KG1 (cell line): ENCODE measurements at regions not wholly inside any gene's neighbourhood (a gene's known extent, or its start where the extent isn't known, plus 50 kb on each side); places are given as distances from the start of the nearest gene placed in this dataset.

Experiments
- DNase-seq: peaks from one replicate; lab custom pipeline; 2025; lab: John Stamatoyannopoulos, UW

DNA sequence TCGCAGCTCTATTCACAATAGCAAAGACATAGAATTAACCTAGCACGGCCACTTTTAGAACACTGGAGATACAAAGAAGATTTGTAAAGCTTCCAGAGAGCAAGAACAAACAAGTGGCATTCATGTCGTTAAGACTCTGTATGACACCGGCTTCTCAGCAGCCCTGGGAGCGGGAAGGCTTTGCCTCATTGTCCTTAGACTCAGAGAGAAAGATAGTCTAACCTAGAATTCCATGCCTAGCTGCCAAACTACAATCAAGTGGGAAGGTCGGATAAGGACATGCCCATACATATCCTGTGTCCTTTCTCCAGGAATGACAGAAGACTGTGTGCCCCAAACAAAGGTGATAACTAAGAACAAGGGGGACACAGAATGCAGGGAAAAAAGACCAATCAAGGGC is 1038.3 kb downstream of the BCL11B start:
- DNase-seq, result no peak

DNA sequence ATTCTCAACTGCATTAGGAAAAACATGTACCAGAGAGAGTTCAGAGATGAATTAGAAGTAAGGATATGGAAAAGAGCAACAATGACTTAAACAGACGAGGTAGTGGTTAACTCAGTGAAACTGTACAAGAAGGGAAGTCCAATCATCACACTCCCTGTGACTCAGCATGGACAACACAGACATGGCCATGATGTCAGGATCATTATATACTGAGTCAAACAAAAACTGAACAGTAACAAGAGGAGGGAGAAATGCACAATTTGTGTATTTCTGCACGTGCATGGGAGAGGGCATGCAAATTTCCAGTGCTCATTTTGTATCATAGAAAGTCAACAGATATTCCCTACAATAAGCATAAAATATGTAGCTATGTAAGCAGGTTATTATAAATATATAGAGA is 1037.8 kb downstream of the BCL11B start:
- DNase-seq, result no peak

DNA sequence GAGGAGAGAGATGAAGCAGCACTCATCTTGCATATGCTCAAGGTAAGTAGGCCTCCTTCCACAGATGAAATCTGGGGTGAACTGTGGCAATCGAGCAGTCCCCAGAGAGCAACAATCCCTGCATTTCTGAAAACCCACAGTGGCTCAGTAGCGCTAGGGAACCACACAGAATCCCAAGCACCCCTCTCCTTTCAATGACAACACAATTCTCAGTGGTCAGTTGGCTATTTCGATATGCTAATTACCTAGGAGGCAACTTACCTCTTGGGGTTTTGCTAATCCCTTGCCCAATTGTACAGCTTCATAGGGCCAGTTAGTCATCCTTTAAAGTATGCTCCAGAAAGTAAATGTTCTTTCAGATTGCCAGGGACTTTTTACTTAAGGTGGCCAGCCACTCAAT is 1035.7 kb downstream of the BCL11B start:
- no peak for DNase-seq

DNA sequence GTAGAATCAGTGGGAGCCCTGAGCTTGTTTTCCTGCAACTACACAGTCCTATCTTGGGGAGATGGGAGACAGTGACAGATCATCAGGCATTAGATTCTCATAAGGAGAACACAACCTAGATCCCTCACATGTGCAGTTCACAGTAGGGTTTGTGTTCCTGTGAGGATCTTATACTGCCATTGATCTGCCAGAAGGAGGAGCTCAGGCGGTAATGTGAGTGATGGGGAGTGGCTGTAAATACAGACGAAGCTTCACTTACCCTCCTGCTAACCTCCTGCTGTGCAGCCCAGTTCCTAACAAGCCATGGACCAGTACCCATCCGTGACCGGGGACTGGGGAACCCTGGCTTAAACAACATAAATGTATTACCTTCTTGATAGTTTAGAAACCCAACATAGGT is 1034.1 kb downstream of the BCL11B start:
- no peak for DNase-seq

DNA sequence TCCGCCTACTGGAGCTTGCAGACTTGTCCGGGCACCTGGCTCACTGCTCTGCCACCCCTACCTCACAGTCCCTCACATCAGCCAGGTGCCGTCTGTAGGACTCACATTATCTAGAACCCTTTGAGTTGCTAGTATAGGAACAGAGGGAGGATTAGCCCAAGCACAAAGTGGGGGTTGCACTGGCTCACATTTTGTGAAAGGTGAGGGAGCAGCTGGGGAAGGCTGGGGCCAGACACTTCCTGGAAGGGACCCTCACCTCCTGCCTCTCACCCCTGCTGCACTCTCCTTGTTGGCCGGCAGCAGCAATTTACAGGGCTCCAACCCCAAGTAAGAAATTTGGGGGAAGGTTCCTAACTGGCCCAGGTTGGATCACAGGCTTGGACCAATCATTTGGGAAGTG is 1031.6 kb downstream of the BCL11B start:
- no peak for DNase-seq

DNA sequence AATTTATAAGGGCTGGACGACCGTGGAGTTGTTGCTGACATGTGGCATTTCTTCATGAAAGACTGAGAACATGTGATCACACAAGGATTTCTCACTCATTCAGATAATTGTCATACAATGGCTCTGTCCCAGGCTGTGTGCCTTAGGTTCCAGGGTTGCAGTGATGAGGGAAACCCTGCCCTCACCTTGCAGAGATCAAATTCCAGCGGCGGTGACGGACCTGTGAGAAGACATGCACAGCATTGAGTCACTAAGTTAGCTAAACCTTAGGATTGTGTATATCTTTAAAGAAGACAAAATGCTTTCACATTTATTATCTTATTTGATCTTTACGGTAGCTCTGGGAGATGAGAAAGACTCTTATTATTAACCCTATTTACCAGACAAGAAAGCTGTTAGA is 1029.1 kb downstream of the BCL11B start:
- DNase-seq, result no peak

DNA sequence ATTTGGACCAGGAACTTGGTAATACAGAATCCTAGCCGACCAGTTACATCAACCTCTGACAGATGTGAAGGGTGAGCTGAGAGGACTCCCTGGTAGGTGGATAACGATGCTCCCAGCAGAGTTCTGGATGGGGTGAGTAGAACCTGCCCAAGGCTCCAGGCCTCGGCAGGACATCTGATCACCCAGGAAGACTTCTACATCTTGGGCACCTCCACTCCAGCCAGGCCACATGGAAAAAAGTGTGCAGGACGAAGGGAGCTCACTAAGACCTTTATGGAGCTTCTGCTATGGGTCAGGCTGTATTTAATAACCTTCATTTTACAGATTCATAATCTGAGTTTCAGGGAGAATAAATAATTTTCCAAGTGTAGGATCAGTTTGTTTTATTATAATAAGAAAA is 1028.7 kb downstream of the BCL11B start:
- DNase-seq, result no peak

DNA sequence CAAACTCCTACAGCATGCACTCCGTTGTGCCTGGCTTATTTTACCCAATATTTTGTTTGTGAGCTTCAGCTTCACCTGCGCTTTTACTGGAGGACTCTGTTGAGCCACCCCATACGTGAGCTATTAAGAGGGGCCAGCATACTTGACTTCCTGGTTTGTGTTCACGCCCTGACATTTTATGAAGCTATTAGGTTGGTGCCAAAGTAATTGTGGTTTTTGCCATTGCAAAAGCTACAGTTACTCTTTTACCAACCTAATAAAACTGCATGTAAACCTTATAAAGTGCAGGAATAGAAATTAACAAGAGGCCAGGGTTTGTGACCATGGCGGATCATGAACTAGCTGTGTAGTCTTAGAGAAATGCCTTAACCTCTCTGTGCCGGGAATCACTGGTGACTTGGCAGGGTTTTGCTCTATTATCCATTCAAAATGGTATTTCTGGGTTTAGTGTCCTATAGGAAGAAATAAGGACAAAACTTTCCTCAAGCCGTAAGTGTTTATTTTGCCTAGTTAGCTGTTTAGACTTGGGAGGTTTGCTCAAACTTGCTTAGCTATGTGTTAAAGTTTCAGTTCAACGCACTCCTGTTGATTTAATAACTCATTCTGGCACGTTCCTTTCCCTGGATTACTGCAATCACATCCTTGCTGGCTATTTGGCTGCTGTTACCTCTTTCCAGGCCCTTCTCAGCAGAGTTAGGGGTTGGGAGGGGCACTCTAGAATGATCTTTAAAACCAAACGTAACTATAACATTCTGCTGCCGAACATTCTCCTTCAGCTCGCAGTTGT is 1027.6 kb downstream of the BCL11B start:
- no peak for DNase-seq

DNA sequence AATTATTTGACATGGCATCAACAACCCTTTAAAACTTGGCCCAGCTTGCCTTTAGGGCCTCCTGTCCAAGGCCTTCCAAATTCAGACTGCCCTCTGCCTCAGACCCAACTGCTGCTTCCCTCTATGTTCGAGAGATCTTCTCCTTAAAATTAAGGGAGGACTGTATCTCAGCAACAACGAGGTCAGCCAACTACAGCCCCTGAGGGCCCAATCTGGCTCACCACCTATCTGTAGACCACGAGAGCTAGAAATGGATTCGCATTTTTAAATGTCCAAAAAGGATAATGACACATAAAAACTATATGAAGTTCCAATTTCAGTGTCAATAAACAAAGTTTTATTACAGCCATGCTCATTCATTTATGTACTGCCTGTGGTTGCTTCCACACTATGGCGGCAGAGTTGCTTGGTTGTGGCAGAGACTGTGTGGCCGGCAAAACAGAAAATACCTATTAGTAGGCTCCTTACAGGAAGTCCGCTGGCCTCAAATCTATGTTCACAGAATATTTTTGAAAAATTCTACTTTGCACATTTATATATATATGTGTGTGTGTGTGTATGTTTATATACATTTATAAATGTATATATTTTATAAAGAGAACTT is 1026.9 kb downstream of the BCL11B start:
- no peak for DNase-seq

DNA sequence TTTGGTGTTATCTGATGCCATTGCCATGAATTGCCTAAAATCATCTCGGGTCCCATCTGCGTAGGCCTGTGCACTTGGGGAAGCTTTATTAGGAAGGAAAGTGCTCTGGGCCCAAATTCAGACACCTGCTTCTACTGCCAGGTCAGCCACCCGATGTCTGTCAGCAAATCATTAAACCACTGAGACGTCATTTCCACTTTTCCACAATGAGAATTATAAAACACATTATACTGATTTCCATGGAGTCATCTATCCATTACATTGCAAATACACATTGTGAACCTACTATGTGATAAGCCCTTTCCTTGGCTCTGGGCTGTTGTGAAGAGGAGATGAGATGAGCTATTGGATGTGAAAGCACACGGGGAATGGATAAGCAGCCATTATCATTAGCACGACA is 1022.9 kb downstream of the BCL11B start:
- no peak for DNase-seq

DNA sequence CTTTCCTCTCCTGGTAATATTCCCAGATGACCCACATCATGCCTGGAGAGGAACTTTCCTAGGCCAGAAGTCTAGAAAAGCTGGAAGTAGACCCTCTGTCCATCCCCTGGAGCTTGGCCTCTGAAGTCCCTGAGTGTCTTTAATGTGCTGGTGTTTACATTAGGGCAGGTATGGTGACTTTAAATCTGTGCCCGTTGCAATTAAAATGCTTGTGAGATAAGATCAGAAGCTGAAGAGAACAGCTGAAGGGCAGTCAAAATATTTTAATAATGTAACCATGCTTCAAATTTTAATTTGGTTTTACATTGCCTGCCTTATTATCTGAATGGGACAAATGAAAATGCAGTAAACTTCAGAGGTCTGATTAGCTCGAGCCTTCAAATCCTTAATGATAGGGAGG is 1022.5 kb downstream of the BCL11B start:
- no peak for DNase-seq

DNA sequence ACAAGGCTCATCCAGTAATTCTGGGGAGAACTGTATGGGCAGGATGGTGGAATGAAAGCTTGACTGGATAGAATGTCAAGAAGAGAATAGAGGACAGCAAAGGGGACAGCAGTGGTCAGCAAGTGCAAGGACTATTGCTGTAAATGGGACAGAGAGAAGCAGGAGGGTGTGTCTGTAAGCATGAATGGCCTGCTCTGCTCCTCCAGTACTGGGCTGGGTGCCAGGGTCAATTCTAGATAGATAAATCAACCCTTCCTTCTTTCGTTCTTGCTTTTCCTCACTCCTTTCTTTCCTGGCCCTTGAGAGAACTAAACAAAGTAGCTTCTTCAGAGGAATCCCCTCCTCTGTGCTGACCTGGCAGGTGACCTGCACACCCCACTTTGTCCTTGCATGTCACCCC is 1019.2 kb downstream of the BCL11B start:
- no peak for DNase-seq

DNA sequence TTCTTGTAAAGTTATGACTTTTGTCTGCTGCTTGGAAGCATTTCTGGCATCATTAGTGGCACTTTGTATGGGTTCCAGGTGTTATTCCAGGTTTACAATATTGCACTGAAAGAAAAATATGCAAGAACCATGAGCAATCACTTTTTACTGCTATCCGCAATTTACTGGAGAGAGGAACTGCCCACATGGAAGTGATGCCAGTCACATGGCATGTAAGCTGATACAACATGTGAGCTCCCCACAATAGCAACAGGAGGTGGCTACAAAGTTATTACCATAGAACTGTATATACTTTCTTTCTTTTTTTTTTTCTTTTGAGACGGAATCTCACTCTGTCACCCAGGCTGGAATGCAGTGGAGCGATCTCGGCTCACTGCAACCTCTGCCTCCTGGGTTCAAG is 1012.1 kb downstream of the BCL11B start:
- DNase-seq, result no peak

DNA sequence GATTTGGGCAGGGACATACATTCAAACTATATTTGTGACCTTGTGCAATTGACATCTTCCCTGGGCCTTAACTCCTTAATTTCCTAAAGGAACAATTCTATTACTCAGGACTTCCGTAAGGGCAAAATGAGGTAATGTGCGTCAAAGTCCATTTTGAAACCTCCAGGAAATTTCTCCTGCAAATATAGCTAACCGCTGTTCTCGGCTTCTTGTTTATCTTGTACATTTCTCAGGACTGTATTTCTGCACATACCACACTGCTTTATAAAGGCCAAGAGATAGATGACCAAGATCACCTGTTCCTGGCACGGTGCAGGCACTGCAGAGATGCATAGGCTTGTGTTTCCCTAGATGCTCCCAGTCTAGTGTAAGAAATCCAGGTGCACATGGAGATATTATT is 1009.4 kb downstream of the BCL11B start:
- DNase-seq, result no peak

DNA sequence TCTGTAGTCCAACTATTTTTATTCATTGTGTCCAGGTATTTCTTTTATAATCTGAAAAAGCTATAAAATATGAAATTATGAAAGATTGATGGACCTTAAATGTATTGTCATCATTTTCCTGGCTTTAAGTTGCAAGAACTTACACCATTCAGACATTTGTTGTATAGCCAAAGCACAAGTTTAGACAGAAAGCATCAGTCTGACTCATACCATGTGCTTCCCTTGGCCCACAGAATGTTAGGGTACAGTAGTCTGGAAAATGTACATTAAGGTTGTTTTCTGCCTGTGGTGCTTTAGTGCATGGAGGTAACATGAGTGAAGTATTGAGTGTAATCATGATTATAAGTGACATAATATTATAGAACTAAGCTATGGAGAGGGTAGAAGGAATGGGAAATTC is 1002.5 kb downstream of the BCL11B start:
- no peak for DNase-seq

DNA sequence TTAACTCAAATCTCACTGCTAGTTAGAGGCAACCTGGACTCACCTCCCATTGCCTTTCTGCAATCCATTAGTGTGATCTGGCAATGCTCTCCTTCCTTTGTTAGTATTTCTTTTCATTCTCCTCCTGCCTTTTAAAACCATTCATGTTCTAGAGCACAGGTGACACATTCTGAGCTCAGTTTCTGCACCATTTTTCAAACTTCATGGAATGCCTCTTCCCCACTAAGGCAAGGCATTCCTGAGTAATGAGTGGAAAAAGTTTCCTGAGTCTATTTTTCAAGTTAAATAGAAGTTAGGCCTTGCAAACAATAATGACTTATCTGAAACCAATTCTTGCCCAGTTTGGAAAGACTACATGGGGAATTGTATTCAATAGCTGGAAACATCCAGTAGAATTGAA is 1001.8 kb downstream of the BCL11B start:
- no peak for DNase-seq

DNA sequence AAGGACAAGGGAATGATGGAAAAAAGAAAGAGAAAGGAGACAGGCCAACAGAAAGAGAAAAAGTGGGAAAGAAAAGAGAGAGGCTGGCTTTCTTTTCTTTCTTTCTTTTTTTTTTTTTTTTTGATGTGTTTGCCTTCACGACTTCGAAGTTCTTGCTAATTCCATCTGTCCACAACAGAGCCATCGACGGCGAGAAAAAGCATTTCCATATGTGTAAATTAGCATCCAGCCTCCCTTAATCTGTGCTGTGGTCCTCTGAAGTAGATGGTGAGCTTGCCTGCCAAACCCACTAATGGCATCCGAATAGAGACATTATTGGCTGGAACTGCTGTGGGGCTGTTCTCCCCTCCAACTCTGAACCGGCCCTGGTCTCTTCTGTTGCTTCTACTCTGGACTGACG is 997.4 kb downstream of the BCL11B start:
- no peak for DNase-seq

DNA sequence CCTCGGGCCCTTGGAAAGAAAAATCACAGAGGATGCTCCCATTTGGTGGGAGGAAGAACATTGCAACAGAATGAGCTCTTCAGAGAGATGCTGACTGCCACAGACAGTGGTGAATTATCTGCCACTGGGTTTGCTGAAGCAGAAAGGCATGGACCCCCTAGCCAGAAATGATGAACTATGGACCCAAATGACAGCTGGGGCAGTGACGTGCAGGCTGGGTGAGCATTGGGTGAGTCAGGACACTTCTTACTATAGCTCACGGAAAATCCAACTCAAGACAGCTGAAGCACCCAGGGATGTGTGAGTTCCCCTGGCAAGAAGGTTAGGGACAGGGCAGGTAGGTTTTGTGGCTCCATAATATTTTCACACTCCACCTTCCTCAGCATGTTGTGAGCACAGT is 993.2 kb downstream of the BCL11B start:
- DNase-seq, result no peak

DNA sequence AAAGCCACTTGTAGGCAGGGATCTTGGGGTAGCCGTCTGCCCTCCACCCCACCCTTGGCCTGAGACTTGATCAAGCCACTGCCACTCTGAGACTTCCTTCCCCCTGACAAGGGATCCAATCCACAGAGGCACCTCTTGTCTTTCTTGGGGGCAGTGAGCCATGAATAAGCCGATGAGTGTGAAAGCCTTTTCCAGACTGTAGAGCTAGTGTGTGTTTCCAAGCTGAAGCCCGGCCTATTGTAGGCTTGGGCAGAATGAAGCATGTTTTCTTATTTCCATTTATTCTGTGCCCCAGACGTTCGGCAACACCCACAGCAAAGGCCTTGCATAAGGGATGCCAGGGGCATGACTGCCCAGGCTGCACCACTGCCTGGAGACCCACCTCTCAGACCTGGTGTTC is 991.6 kb downstream of the BCL11B start:
- DNase-seq, result no peak

DNA sequence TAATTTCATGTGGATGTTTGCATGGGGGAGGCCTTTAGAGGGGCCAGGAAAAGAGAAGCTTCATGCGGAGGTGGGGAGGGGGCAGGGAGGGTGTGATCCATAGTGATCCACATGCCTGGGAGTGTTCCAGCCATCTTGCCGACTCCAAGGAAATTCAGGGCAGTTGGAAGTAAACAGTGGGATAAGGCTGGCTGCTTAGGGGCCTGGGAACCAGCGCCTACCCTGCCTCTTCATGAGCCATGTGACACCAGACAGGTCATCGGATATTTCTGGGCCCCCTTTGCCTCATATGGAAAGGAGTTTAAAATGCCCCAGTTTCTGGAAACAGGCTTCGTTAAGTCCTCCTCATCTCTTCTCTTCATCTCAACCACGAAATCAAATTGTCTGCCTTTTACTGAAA is 983.2 kb downstream of the BCL11B start:
- no peak for DNase-seq

DNA sequence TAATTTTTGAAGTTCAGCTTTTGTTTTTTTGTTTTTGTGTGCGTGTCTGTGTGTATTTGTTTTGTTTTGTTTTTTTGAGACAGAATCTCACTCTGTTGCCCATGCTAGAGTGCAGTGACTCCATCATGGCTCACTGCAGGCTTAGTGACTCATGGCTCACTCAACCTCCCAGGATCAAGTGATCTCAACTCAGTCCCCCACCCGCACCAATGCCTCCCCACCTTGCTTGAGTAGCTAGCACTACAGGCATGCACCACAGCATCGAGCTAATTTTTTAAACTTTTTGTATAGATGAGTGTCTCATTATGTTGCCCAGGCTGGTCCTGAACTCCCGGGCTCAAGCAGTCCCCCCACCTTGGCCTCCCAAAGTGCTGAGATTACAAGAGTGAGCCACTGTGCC is 981.4 kb downstream of the BCL11B start:
- DNase-seq, result no peak

DNA sequence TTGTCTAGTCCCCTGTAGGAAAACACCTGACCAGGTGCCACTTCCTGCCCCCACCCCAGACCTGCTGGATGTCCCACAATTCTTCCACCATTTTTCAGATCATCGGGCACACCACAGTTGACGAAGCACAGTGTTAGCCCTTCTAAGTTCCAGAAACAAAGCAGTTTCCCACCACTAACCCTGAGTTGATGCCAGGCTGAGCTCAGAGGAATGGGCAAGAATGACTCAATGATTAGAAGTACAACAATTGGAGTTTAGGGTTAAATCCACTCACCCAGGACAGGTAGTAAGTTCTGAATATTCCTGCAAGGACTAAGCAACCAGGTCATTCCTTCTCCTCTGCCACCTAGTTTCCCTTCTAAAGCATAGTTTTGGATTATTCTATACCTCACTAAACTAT is 979.8 kb downstream of the BCL11B start:
- DNase-seq, result no peak

DNA sequence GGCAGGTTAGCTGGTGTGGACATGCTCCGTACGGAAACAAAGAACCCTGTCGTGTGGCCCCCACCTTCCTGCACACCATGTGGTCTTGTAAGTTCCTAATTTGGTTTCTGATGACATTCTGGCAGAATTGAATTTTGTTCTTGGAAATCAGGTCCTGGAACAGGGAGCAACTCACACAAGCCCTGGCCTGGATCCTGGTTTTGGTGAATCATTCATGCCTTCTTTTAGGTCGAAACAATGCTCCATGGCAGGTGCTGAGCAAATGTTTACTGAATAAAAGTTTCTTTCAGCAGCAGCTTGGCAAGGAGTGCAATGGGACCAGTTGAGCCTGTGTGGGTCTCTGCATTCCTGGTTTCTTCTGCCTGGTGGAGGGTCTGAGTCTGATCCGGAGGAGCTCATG is 978.4 kb downstream of the BCL11B start:
- no peak for DNase-seq

DNA sequence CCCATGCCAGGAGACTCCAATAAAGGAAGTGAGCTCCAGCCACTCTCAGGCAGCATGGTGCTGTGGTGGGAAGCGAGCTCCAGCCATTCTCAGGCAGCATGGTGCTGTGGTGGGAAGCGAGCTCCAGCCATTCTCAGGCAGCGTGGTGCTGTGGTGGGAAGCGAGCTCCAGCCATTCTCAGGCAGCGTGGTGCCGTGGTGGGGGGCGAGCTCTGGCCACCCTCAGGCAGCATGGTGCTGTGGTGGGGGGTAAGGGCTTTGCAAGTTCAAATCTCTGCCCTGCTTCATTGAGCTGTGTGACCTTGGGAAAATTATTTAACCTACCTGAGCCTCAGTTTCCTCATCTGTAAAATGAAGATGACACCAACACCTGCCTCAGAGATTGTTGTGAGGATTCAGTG is 975.1 kb downstream of the BCL11B start:
- no peak for DNase-seq
